ENCODE measurements at regions not wholly inside any gene's neighbourhood (a gene's known extent, or its start where the extent isn't known, plus 50 kb on each side); places are given as distances from the start of the nearest gene placed in this dataset.
"Not testable (repeated sequence)": the region's sequence is repeated elsewhere in the genome, so short reads cannot be mapped to it uniquely, and the experiment has no call there.

DNA sequence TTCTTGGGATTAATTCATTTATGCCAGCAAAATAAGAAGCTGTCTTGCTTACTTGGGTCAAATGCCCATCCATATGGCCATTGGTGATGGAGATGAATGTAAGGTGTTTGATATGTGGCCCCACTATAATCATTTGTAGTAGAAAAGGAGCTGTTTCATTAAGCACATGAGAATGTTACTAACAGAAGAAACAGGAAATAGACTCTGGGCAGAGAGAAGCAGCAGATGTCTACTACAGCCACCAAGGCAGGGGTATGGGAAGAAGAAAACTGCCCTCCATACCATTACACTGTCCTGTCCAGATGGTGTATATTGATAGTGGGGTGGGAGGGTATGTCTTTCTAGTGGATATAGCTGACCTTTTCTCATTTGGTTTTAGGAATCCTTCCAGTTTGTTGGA is 386.6 kb upstream of the CLINT1 start:
- Mint-ChIP-seq H3K4me3 (no peak overlapping the region), H3K27me3 (peaks cover 12% of the 10 kb centered on the region), H3K4me1 (no peaks in the 10 kb centered on the region), H3K36me3 (ENCODE audit: low read depth) (peaks cover 3% of the 10 kb centered on the region), H3K27ac (no peak overlapping the region)
- DNase-seq (no peak), ATAC-seq (no peak)
- no peaks in the 10 kb centered on the region for H3K9me3 ChIP-seq (ENCODE audit: control insufficient read depth, low read length, poor library complexity, severe bottlenecking)

DNA sequence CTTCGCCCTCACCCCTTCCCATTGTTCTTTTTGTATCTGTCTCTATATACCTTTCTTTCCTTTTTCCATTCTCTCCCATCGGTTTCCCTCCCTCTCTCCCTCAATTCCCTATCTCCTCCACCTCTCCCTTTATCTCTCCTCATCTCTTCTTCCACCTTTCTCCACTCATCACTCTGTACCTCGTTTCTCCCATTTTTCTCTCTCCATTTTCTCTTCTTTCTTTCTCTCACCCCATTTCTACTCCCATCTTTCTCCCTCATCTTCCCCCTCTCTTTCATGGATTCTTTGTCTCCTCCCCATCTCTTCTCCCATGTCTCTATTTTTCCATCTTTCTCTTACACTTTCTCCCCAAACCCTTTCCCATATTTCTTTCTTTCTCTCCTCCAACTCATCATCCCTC is 385.9 kb upstream of the CLINT1 start:
- H3K9me3 ChIP-seq (ENCODE audit: control insufficient read depth, low read length, poor library complexity, severe bottlenecking) = no peaks in the 10 kb centered on the region
- Mint-ChIP-seq H3K27ac (no peak overlapping the region), H3K4me1 (no peaks in the 10 kb centered on the region), H3K36me3 (ENCODE audit: low read depth) (peaks cover 3% of the 10 kb centered on the region), H3K4me3 (no peak overlapping the region), H3K27me3 (peaks cover 12% of the 10 kb centered on the region)
- DNase-seq = no peak
- no peak for ATAC-seq

DNA sequence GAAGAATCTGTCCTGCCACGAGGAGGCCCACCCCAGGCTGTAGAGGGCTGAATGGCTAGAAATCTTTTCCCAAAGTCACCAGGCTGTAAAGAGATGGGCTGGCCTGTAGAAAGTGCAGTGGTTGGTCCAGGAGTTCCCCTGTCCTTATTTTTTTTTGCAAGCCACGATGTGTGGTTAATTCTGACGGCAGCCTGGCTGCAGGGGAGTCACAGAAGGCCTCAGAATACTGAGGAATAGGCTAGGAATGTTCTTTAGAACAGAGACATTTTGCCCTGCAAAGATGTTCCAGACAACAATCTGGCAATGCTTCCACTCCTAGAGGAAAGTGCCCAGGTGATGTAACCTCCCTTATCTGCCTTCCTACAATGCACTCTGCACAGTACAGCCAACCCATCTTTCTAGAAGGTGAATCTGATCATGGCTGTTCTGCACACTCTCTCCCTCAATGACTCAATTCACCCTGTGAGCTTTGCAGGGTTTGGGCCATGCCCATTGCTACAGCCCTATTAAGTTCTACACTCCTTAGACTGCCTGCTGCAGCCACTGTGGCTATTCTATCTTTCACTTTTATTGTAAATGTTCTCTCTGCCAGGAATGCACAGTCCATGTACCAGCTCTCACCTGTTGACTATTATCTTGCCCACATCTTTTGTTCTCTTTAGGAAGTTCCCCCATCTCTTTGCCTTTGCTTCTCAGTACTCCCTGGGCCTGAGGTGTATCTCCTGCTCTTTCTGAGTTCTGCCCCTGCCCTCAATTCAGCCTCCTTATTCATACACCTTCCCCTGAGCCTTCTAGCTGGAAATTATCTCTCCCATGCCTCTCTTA is 377.8 kb upstream of the CLINT1 start:
- DNase-seq (no peak), ATAC-seq (no peak)
- H3K27me3 Mint-ChIP-seq = no peaks in the 10 kb centered on the region
- H3K9me3 ChIP-seq (ENCODE audit: control insufficient read depth, low read length, poor library complexity, severe bottlenecking) = no peaks in the 10 kb centered on the region
- no peak overlapping the region for H3K4me3 Mint-ChIP-seq
- no peak overlapping the region for H3K27ac Mint-ChIP-seq
- H3K36me3 Mint-ChIP-seq (ENCODE audit: low read depth) = no peaks in the 10 kb centered on the region
- H3K4me1 Mint-ChIP-seq = no peaks in the 10 kb centered on the region

DNA sequence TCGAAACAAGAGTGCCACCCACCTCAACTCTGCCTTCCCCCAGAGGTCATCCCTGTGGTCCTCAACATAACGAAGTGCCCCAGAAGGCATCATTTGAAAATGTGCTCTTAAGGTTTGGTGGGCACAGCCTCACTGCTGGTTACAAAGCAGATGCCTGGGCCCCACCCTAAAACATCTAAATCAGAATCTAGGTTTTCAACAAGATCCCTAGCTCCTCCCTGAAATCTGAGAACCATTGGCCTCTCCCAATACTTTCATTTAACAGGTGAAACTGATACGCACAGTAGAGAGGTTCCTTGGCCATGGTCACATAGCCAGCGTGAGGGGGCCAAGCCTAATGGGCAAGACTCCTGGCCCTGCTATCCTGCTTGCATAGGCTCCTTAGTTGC is 376.2 kb upstream of the CLINT1 start:
- ATAC-seq = no peak
- Mint-ChIP-seq H3K36me3 (ENCODE audit: low read depth) (no peaks in the 10 kb centered on the region), H3K4me3 (no peak overlapping the region)

DNA sequence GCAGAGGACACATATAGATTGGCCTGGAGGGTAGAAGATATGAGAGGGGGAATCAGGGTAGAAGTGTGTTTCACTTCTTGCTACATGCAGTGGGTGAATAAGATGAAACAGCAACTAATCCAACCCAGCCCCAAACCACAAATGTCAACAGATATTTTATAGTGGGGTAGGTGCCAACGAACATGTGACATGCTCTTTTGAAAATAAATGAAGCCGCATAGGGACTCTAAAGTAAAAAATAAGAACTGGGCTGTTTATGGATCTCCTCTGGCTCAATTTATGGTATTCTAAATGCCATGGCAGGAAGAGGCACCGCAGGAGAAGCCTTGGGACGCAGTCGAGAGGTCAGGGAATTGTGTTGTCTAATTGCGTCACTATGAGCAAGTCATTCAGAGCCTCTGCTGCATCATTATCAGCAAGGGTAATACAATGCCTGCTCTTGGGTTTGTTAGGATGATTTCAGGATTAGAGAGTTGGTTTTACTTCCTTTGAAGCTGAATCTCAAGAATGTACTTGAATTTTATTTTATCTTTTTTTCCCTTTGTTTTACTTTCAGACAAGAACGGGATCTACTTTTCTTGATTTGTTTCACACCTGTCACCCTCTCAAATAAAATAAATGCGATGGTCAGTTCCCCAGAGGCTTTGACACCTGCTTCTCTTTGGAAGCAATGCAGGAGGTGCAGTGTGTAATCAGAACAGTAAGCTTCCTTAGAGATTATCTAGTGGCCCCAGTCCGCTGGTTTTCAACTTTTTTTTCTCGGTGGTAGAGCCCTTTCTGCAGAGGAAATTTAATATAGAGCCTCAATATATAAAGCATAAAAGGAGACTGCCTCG is 375.6 kb upstream of the CLINT1 start:
- ATAC-seq (no peak), DNase-seq (no peak)
- no peaks in the 10 kb centered on the region for H3K9me3 ChIP-seq (ENCODE audit: control insufficient read depth, low read length, poor library complexity, severe bottlenecking)
- H3K27me3 Mint-ChIP-seq = no peaks in the 10 kb centered on the region
- no peaks in the 10 kb centered on the region for H3K4me1 Mint-ChIP-seq
- H3K36me3 Mint-ChIP-seq (ENCODE audit: low read depth) = no peaks in the 10 kb centered on the region
- H3K4me3 Mint-ChIP-seq = no peak overlapping the region
- H3K27ac Mint-ChIP-seq = no peak overlapping the region

More for the DNA sequence above, 376.2 kb upstream of the CLINT1 start:
- H3K27ac Mint-ChIP-seq = no peak overlapping the region
- no peaks in the 10 kb centered on the region for H3K4me1 Mint-ChIP-seq
- DNase-seq = no peak
- H3K9me3 ChIP-seq (ENCODE audit: control insufficient read depth, low read length, poor library complexity, severe bottlenecking) = no peaks in the 10 kb centered on the region
- H3K27me3 Mint-ChIP-seq = no peaks in the 10 kb centered on the region

DNA sequence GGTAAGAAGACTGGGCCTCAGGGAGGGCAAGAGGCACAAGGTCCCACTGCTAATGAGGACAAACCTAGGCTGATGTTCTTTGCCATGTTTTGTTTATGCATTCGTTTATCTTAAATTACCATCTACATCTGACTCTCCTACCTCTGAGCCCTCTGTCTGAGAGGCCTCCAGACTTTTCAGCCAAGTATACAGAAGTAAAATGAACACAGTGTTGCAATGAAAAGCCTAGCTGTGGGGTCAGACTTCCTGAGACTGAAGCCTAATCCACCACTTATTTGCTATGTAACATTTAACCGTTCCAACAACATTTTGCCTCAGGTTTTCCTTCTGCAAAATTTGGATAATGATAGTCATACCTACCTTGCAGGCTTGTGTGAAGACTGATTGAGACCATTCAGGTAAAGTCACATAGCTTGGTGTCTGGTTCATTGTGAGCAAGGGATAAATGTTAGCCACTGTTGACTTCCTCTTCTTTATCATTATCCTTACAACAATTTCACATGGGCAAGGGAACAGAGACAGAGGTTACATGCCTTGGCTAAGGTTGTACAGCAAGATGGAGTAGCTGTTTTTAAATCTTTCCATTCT is 374.9 kb upstream of the CLINT1 start:
- no peak for ATAC-seq
- Mint-ChIP-seq H3K4me1 (no peaks in the 10 kb centered on the region), H3K36me3 (ENCODE audit: low read depth) (no peaks in the 10 kb centered on the region), H3K4me3 (no peak overlapping the region), H3K27ac (no peak overlapping the region), H3K27me3 (no peaks in the 10 kb centered on the region)
- DNase-seq = no peak
- no peaks in the 10 kb centered on the region for H3K9me3 ChIP-seq (ENCODE audit: control insufficient read depth, low read length, poor library complexity, severe bottlenecking)

DNA sequence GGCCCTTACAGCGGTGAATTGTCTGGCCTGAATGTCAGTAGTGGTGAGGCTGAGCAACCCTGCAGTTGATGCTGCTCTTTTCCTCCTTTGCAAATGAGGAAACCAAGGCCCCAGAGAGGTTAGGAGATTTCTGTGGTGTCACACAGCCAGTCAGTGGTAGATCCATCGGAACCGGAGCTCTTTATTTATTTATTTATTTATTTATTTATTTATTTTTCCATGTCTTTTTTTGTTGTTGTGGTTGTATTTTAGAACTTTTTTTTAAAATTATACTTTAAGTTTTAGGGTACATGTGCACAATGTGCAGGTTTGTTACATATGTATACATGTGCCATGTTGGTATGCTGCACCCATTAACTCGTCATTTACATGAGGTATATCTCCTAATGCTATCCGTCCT is 368.4 kb upstream of the CLINT1 start:
- not testable (repeated sequence) for DNase-seq; H3K27me3 Mint-ChIP-seq; H3K9me3 ChIP-seq (ENCODE audit: control insufficient read depth, low read length, poor library complexity, severe bottlenecking); H3K4me3 Mint-ChIP-seq; H3K27ac Mint-ChIP-seq; H3K36me3 Mint-ChIP-seq (ENCODE audit: low read depth); H3K4me1 Mint-ChIP-seq; ATAC-seq

DNA sequence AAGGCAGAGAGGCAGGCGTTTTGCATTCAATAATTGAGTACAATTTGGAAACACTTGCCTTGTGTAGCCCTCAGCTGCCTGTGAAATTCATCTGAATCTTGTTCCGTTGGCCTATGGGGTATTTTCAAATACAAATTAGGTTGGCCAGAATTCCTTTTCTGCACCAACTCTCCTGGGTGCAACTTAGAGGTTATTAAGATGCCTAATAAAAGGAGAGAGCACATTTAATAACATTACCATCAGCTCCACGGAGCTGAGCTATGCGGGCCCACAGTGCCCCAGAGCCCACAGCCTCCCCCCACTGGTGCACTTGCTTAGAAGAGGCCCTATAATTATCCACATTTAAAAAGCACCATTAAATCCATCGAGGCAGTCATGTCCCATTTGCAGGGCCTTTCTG is 367.6 kb upstream of the CLINT1 start:
- ATAC-seq (no peak), DNase-seq (no peak)
- Mint-ChIP-seq H3K27me3 (peaks cover 5% of the 10 kb centered on the region), H3K4me3 (no peak overlapping the region), H3K27ac (no peak overlapping the region), H3K36me3 (ENCODE audit: low read depth) (no peaks in the 10 kb centered on the region), H3K4me1 (no peaks in the 10 kb centered on the region)
- H3K9me3 ChIP-seq (ENCODE audit: control insufficient read depth, low read length, poor library complexity, severe bottlenecking) = no peaks in the 10 kb centered on the region

DNA sequence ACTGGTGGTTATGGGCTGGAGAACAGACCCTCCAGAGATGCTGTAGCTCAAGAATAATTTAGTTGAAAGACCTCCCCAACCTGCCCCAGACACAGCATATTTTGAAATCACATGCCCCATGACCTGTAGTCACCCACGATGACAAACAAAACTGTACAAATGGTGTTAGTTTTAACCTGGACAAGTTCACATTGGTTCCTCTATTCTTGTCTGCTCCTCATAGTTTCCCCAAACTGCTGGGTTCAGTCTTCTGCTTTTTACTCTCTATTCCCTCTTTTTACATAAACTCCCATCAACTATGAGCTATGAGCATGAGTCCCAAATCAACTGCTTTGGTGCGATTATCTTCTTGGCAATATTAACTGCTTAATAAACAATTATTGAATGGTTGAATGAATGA is 365.3 kb upstream of the CLINT1 start:
- DNase-seq (no peak), ATAC-seq (no peak)
- no peaks in the 10 kb centered on the region for H3K9me3 ChIP-seq (ENCODE audit: control insufficient read depth, low read length, poor library complexity, severe bottlenecking)
- no peaks in the 10 kb centered on the region for H3K4me1 Mint-ChIP-seq
- no peaks in the 10 kb centered on the region for H3K36me3 Mint-ChIP-seq (ENCODE audit: low read depth)
- H3K27ac Mint-ChIP-seq = no peak overlapping the region
- peaks cover 5% of the 10 kb centered on the region for H3K27me3 Mint-ChIP-seq
- H3K4me3 Mint-ChIP-seq = no peak overlapping the region

DNA sequence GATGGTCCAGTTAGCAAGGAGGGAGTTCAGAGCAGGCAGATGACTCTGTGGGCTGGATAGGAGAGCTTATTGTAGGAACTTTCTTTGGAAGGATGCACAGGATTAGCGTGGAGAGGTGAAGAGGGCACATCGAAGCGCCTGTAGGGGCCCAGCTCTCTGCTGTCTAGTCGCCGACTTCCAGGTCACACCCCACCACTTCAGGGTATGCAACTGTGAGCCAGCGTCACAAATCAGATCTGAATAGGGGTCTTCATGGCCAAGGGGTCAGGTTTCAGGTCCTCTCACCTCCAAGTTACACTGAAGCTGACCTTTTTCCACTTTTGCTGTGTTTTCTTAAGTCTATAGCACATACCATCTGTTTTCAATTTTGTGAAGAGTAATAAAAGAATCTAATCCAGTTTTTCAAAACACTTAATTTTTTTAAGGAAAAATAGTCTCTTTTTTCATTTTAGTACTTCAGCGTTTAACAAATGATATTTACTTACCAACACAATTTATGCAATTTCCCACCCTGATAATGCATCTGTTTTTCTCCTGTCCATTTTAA is 364.2 kb upstream of the CLINT1 start:
- ATAC-seq (no peak), DNase-seq (no peak)
- Mint-ChIP-seq H3K27me3 (peaks cover 5% of the 10 kb centered on the region), H3K27ac (no peak overlapping the region), H3K4me3 (no peak overlapping the region), H3K36me3 (ENCODE audit: low read depth) (no peaks in the 10 kb centered on the region), H3K4me1 (no peaks in the 10 kb centered on the region)
- no peaks in the 10 kb centered on the region for H3K9me3 ChIP-seq (ENCODE audit: control insufficient read depth, low read length, poor library complexity, severe bottlenecking)

DNA sequence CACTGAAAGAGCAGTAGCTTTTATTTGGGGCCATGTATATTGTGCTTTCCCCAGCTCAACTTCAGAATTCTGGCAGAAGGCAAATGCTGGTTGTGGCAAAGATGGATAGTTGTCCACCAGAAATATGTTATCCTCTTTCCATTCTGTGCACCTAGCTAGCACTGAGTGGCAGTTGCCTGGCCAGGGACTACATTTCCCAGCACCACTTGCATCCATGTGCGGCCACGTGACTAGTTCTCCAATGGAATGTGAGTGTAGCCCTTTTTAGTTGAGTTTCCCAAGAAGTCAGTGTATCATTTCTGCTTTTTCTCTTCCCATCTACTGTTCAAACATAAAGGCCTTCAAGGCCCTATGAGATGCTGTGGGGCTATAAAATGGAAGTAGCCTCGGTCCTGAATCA is 354.0 kb upstream of the CLINT1 start:
- no peaks in the 10 kb centered on the region for H3K4me1 Mint-ChIP-seq
- no peak for DNase-seq
- H3K9me3 ChIP-seq (ENCODE audit: control insufficient read depth, low read length, poor library complexity, severe bottlenecking) = no peaks in the 10 kb centered on the region
- H3K36me3 Mint-ChIP-seq (ENCODE audit: low read depth) = no peaks in the 10 kb centered on the region
- no peak for ATAC-seq
- peaks cover 8% of the 10 kb centered on the region for H3K27me3 Mint-ChIP-seq
- no peak overlapping the region for H3K4me3 Mint-ChIP-seq
- H3K27ac Mint-ChIP-seq = no peak overlapping the region

DNA sequence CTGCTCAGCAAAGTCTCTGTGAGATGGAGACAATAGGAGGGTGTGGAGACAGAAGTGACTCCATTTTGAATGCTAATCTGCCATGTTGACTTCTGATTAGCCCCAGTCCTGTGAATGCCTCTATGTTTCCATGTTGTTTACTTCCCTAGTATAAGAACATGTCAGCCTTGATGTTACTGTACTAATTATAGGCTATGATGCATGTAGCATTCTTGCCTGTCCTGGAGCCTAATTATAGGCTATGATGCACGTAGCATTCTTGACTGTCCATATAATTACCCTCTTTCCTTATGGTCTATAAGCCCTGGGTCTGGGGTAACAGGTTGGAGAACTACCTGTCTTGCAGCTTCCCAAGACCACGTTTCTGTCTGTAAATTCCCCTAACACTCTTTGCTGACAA is 353.3 kb upstream of the CLINT1 start:
- no peak overlapping the region for H3K4me3 Mint-ChIP-seq
- H3K36me3 Mint-ChIP-seq (ENCODE audit: low read depth) = no peaks in the 10 kb centered on the region
- H3K9me3 ChIP-seq (ENCODE audit: control insufficient read depth, low read length, poor library complexity, severe bottlenecking) = no peaks in the 10 kb centered on the region
- no peaks in the 10 kb centered on the region for H3K4me1 Mint-ChIP-seq
- peaks cover 11% of the 10 kb centered on the region for H3K27me3 Mint-ChIP-seq
- ATAC-seq = no peak
- no peak for DNase-seq
- H3K27ac Mint-ChIP-seq = no peak overlapping the region

DNA sequence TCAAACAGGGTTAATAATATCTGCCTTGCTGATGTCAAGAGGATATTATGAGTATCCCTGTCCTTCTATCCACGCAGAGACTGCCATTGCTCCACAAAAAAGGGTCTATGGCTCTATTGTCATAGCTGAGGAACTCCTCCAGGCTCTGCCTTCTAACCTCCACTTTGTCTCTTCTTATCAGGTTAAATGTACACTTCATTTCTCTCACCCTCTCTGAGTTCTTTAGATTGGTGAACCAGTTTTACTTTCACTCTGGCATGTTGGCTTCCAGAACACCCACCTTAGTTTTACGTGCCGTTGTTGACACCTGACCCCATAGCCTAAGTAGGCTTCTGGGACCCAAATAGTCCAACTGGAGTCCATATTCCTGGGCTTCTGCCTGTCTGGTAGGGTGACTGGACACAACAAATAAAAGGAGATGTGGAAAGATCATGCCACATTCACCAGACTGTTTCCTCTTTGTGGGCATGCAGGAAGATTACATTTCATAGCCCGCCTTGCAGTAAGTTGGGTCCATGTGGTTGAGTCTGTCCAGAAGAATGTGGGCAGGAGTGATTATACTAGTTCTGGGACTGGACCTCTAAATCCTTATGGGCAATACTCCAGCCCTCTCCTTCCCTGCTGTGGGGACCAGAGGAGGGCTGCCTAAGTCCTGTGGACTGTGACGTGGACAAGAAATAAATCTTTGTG is 350.4 kb upstream of the CLINT1 start:
- no peaks in the 10 kb centered on the region for H3K4me1 Mint-ChIP-seq
- no peak overlapping the region for H3K4me3 Mint-ChIP-seq
- no peak overlapping the region for H3K27ac Mint-ChIP-seq
- DNase-seq = no peak
- no peak for ATAC-seq
- no peaks in the 10 kb centered on the region for H3K9me3 ChIP-seq (ENCODE audit: control insufficient read depth, low read length, poor library complexity, severe bottlenecking)
- no peaks in the 10 kb centered on the region for H3K36me3 Mint-ChIP-seq (ENCODE audit: low read depth)
- peaks cover 15% of the 10 kb centered on the region for H3K27me3 Mint-ChIP-seq
